ENCODE measurements at regions not wholly inside any gene's neighbourhood (a gene's known extent, or its start where the extent isn't known, plus 50 kb on each side); places are given as distances from the start of the nearest gene placed in this dataset.
A peak's percentile ranks its signal among the peaks of the same experiment; 100 is the strongest.

DNA sequence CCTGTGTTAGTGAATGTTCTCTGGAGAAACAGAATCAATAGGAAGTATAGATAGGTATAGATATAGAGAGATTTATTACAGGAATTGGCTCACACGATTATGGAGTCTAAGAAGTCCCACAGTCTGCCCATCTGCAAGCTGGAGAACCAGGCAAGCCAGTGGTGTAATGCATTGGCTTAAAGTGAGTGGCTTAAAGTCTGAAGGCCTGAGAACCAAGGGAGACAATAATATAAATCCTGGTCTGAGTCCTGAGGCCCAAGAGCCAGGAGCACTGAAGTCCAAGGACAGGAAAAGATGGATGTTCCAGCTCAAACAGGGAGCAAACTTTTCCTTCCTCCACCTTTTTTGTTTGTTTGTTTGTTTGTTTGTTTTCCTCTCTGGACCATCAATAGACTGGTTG is 131.2 kb upstream of the LRFN2 start:
- Histone ChIP-seq H3K9me3 (ENCODE audit: control insufficient read depth in 2 of 2, insufficient read depth in 1 of 2, low read depth in 1 of 2, low read length in 1 of 2) (no peaks in the 10 kb centered on the region), H3K27me3 (ENCODE audit: control insufficient read depth in 1 of 2, insufficient read depth in 2 of 2, low read length in 2 of 2) (no peaks in the 10 kb centered on the region), H3K36me3 (ENCODE audit: control insufficient read depth in 2 of 2, insufficient read depth in 2 of 2, low read length in 1 of 2) (no peaks in the 10 kb centered on the region), H3K27ac (ENCODE audit: low read depth in 2 of 2, low read length in 1 of 2) (no peak overlapping the region), H3K4me3 (ENCODE audit: low read depth in 1 of 2, low read length in 2 of 2) (no peak overlapping the region), H3K4me1 (ENCODE audit: control insufficient read depth in 2 of 2, insufficient read depth in 2 of 2, low read length in 1 of 2) (peaks cover 2 to 12% of the 10 kb centered on the region in 2 donors)
- 89 to 91% methylated on average over 1 of the region's 1 CpG for WGBS, 2 donors

DNA sequence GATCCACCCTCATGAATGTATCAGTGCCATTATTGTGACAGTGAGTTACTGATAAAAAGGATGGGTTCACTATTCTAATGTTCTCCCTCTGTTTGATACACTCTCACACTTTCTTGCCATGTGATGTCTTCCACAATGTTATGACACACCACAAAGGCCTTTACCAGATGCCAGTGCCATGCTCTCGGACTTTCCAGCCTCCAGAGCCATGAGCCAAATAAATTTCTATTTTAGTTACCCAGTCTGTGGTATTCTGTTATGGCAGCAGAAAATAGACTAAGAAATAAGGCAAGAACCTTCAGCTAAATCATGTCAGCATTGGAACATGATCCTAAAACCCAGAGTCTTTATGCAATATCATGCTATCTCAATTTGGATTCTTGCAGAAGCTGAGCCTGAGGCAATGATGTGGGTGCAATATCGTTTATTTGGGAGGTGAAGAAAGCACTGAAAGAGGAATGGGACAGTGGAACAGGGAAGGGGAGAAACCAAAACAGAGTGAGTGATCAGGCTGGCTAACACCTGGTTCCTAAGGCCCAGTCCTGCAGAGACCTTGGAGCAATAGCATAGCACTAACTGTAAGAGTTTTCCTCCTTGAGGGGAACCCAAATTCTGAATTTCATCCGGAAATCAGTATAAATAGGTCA is 130.4 kb upstream of the LRFN2 start:
- 72 to 79% methylated on average over 3 of the region's 3 CpGs for WGBS, 2 donors
- H3K4me1 ChIP-seq (ENCODE audit: control insufficient read depth in 2 of 2, insufficient read depth in 2 of 2, low read length in 1 of 2) = peaks cover 2 to 12% of the 10 kb centered on the region in 2 donors
- no peaks in the 10 kb centered on the region for H3K36me3 ChIP-seq (ENCODE audit: control insufficient read depth in 2 of 2, insufficient read depth in 2 of 2, low read length in 1 of 2)
- H3K27me3 ChIP-seq (ENCODE audit: control insufficient read depth in 1 of 2, insufficient read depth in 2 of 2, low read length in 2 of 2) = no peaks in the 10 kb centered on the region
- no peak overlapping the region for H3K27ac ChIP-seq (ENCODE audit: low read depth in 2 of 2, low read length in 1 of 2)
- H3K9me3 ChIP-seq (ENCODE audit: control insufficient read depth in 2 of 2, insufficient read depth in 1 of 2, low read depth in 1 of 2, low read length in 1 of 2) = no peaks in the 10 kb centered on the region
- no peak overlapping the region for H3K4me3 ChIP-seq (ENCODE audit: low read depth in 1 of 2, low read length in 2 of 2)

- 47 to 63% methylated on average over 12 of the region's 12 CpGs for WGBS, 2 donors
- H3K27ac ChIP-seq (ENCODE audit: low read depth in 2 of 2, low read length in 1 of 2) = no peak overlapping the region
These were observed 128.6 kb upstream of the LRFN2 start for GRCh38 chr6:40715570-40716403.

GRCh38 chr6:40714576-40715564 is 127.7 kb upstream of the LRFN2 start:
- 74 to 77% methylated on average over 8 of the region's 8 CpGs for WGBS, 2 donors
- Histone ChIP-seq H3K27ac (ENCODE audit: low read depth in 2 of 2, low read length in 1 of 2) (peak overlapping the region in 1 of 2 donors; percentile 56), H3K4me3 (ENCODE audit: low read depth in 1 of 2, low read length in 2 of 2) (no peak overlapping the region), H3K36me3 (ENCODE audit: control insufficient read depth in 2 of 2, insufficient read depth in 2 of 2, low read length in 1 of 2) (no peaks in the 10 kb centered on the region), H3K27me3 (ENCODE audit: control insufficient read depth in 1 of 2, insufficient read depth in 2 of 2, low read length in 2 of 2) (no peaks in the 10 kb centered on the region), H3K4me1 (ENCODE audit: control insufficient read depth in 2 of 2, insufficient read depth in 2 of 2, low read length in 1 of 2) (peaks cover 2 to 12% of the 10 kb centered on the region in 2 donors), H3K9me3 (ENCODE audit: control insufficient read depth in 2 of 2, insufficient read depth in 1 of 2, low read depth in 1 of 2, low read length in 1 of 2) (no peaks in the 10 kb centered on the region)

More at GRCh38 chr6:40715570-40716403, 128.6 kb upstream of the LRFN2 start:
- H3K4me1 ChIP-seq (ENCODE audit: control insufficient read depth in 2 of 2, insufficient read depth in 2 of 2, low read length in 1 of 2) = peaks cover 2 to 12% of the 10 kb centered on the region in 2 donors
- no peaks in the 10 kb centered on the region for H3K9me3 ChIP-seq (ENCODE audit: control insufficient read depth in 2 of 2, insufficient read depth in 1 of 2, low read depth in 1 of 2, low read length in 1 of 2)
- no peak overlapping the region for H3K4me3 ChIP-seq (ENCODE audit: low read depth in 1 of 2, low read length in 2 of 2)
- no peaks in the 10 kb centered on the region for H3K27me3 ChIP-seq (ENCODE audit: control insufficient read depth in 1 of 2, insufficient read depth in 2 of 2, low read length in 2 of 2)
- no peaks in the 10 kb centered on the region for H3K36me3 ChIP-seq (ENCODE audit: control insufficient read depth in 2 of 2, insufficient read depth in 2 of 2, low read length in 1 of 2)

GRCh38 chr6:40714143-40714542 is 127.0 kb upstream of the LRFN2 start:
- H3K4me1 ChIP-seq (ENCODE audit: control insufficient read depth in 2 of 2, insufficient read depth in 2 of 2, low read length in 1 of 2) = peaks cover 2 to 12% of the 10 kb centered on the region in 2 donors
- no peak overlapping the region for H3K4me3 ChIP-seq (ENCODE audit: low read depth in 1 of 2, low read length in 2 of 2)
- 93% methylated on average over 6 of the region's 6 CpGs for WGBS, 2 donors
- no peak overlapping the region for H3K27ac ChIP-seq (ENCODE audit: low read depth in 2 of 2, low read length in 1 of 2)
- H3K9me3 ChIP-seq (ENCODE audit: control insufficient read depth in 2 of 2, insufficient read depth in 1 of 2, low read depth in 1 of 2, low read length in 1 of 2) = no peaks in the 10 kb centered on the region
- no peaks in the 10 kb centered on the region for H3K36me3 ChIP-seq (ENCODE audit: control insufficient read depth in 2 of 2, insufficient read depth in 2 of 2, low read length in 1 of 2)
- no peaks in the 10 kb centered on the region for H3K27me3 ChIP-seq (ENCODE audit: control insufficient read depth in 1 of 2, insufficient read depth in 2 of 2, low read length in 2 of 2)

DNA sequence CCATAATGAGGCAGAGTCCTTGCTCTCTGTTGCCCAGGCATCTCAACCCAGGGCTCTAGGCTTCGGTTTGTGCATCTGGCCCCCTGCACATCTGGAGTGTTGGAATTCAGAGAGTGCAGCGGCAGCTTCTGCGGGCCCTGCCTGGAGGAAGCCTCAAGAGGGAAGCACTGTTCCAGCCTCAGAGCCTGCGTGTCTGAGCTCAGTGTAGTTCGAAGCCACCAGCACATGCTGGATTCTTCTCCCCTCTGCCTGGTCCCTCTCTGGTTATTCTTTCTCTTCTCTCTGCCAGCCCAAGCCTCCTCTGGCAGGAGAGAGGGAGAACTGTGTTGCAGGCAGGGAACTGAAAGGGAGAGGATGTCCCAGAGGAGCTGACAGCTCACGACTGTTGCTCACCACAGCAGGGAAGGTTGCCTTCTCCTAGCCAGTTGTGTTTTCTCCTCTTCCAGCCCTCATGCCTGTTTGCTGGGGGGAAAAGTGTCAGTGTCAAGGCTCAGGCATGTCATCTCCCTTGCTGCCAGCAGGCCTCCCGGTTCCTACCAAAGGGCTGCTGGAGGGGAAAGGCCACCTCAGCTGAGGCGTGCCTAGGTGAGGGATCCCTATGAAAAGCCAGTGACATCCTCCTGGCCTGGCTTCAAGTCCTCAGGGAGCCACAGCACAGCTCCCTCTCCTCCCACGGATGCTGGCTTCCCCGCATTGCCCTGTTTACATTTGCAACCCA is 126.0 kb upstream of the LRFN2 start:
- Histone ChIP-seq H3K27me3 (ENCODE audit: control insufficient read depth in 1 of 2, insufficient read depth in 2 of 2, low read length in 2 of 2) (no peaks in the 10 kb centered on the region), H3K27ac (ENCODE audit: low read depth in 2 of 2, low read length in 1 of 2) (no peak overlapping the region), H3K36me3 (ENCODE audit: control insufficient read depth in 2 of 2, insufficient read depth in 2 of 2, low read length in 1 of 2) (no peaks in the 10 kb centered on the region), H3K4me3 (ENCODE audit: low read depth in 1 of 2, low read length in 2 of 2) (no peak overlapping the region), H3K9me3 (ENCODE audit: control insufficient read depth in 2 of 2, insufficient read depth in 1 of 2, low read depth in 1 of 2, low read length in 1 of 2) (no peaks in the 10 kb centered on the region), H3K4me1 (ENCODE audit: control insufficient read depth in 2 of 2, insufficient read depth in 2 of 2, low read length in 1 of 2) (peaks cover 2 to 12% of the 10 kb centered on the region in 2 donors)
- 63 to 67% methylated on average over 10 of the region's 10 CpGs for WGBS, 2 donors

GRCh38 chr6:40710626-40711330 is 123.6 kb upstream of the LRFN2 start:
- H3K9me3 ChIP-seq (ENCODE audit: control insufficient read depth in 2 of 2, insufficient read depth in 1 of 2, low read depth in 1 of 2, low read length in 1 of 2) = no peaks in the 10 kb centered on the region
- no peak overlapping the region for H3K4me3 ChIP-seq (ENCODE audit: low read depth in 1 of 2, low read length in 2 of 2)
- WGBS, 2 donors = 62 to 72% methylated on average over 5 of the region's 5 CpGs
- H3K27ac ChIP-seq (ENCODE audit: low read depth in 2 of 2, low read length in 1 of 2) = no peak overlapping the region
- H3K4me1 ChIP-seq (ENCODE audit: control insufficient read depth in 2 of 2, insufficient read depth in 2 of 2, low read length in 1 of 2) = peaks cover under 1 to 12% of the 10 kb centered on the region in 2 donors
- peaks cover 0 to 2% of the 10 kb centered on the region in 2 donors for H3K27me3 ChIP-seq (ENCODE audit: control insufficient read depth in 1 of 2, insufficient read depth in 2 of 2, low read length in 2 of 2)
- no peaks in the 10 kb centered on the region for H3K36me3 ChIP-seq (ENCODE audit: control insufficient read depth in 2 of 2, insufficient read depth in 2 of 2, low read length in 1 of 2)

- 70 to 75% methylated on average over 4 of the region's 4 CpGs for WGBS, 2 donors
- Histone ChIP-seq H3K36me3 (ENCODE audit: control insufficient read depth in 2 of 2, insufficient read depth in 2 of 2, low read length in 1 of 2) (no peaks in the 10 kb centered on the region), H3K4me1 (ENCODE audit: control insufficient read depth in 2 of 2, insufficient read depth in 2 of 2, low read length in 1 of 2) (no peaks in the 10 kb centered on the region), H3K9me3 (ENCODE audit: control insufficient read depth in 2 of 2, insufficient read depth in 1 of 2, low read depth in 1 of 2, low read length in 1 of 2) (no peaks in the 10 kb centered on the region), H3K4me3 (ENCODE audit: low read depth in 1 of 2, low read length in 2 of 2) (no peak overlapping the region), H3K27ac (ENCODE audit: low read depth in 2 of 2, low read length in 1 of 2) (no peak overlapping the region), H3K27me3 (ENCODE audit: control insufficient read depth in 1 of 2, insufficient read depth in 2 of 2, low read length in 2 of 2) (peaks cover 0 to 2% of the 10 kb centered on the region in 2 donors)
These were observed 120.9 kb upstream of the LRFN2 start for GRCh38 chr6:40708049-40708448.
